Skeletal muscle tissue (tissue), 3 donors: ENCODE measurements at regions not wholly inside any gene's neighbourhood (a gene's known extent, or its start where the extent isn't known, plus 50 kb on each side); places are given as distances from the start of the nearest gene placed in this dataset.

Experiments used
- H3K27ac ChIP-seq: one replicate; pipeline ENCODE4 v1.7.0; 2013; ENCODE audit warnings: mild to moderate bottlenecking, low read depth, low read length, inconsistent platforms
- H3K27me3 ChIP-seq, 3 donors: one replicate each; pipeline ENCODE4 v1.7.0; 2013; ENCODE audit warnings: low read length in 3 of 3; ENCODE audit not compliant: control insufficient read depth in 3 of 3, insufficient read depth in 3 of 3
- H3K36me3 ChIP-seq, 3 donors: one replicate each; pipeline ENCODE4 v1.7.0; 2013; ENCODE audit warnings: low read length in 3 of 3; ENCODE audit not compliant: control insufficient read depth in 3 of 3, insufficient read depth in 3 of 3
- H3K4me1 ChIP-seq, 3 donors: one replicate each; pipeline ENCODE4 v1.7.0; 2013; ENCODE audit warnings: low read length in 3 of 3, mild to moderate bottlenecking in 3 of 3; ENCODE audit not compliant: control insufficient read depth in 3 of 3, insufficient read depth in 3 of 3
- H3K4me3 ChIP-seq, 3 donors: one replicate each; pipeline ENCODE4 v1.7.0; 2013; ENCODE audit warnings: low read length in 3 of 3
- H3K9ac ChIP-seq, 3 donors: one replicate each; pipeline ENCODE4 v1.7.0; 2013; ENCODE audit warnings: low read length in 3 of 3, mild to moderate bottlenecking in 3 of 3, moderate library complexity in 2 of 3, low read depth in 1 of 3
- H3K9me3 ChIP-seq, 3 donors: one replicate each; pipeline ENCODE4 v1.7.0; 2013; ENCODE audit warnings: low read length in 3 of 3; ENCODE audit not compliant: control insufficient read depth in 3 of 3
- donor health status: Osteomylitis.

DNA sequence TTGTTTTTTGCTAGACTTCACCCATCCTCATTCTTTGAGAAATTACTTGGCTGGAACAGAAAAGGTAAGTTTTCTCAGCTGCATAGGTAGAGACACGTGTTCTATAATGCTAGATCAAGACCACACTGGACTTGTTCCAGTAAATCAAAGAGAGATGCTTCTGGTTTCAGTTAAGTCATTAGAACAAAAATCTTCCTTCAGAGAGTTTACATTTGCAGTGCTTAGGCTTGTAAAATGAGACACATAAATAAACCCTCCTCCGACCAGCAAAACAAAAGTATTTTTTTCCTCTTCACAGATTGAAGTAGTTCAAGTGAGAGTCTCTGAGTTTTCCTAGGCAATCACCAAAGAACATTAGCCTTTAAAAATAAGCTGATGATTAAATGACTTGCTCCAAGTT lies 87.3 kb upstream of the PROK2 start:
- no peaks in the 10 kb centered on the region for H3K27me3 ChIP-seq
- H3K36me3 ChIP-seq, result no peaks in the 10 kb centered on the region
- H3K9me3 ChIP-seq, result no peaks in the 10 kb centered on the region
- H3K27ac ChIP-seq, result no peak overlapping the region
- H3K4me1 ChIP-seq, result no peaks in the 10 kb centered on the region
- H3K4me3 ChIP-seq, result no peak overlapping the region
- H3K9ac ChIP-seq, result no peak overlapping the region

DNA sequence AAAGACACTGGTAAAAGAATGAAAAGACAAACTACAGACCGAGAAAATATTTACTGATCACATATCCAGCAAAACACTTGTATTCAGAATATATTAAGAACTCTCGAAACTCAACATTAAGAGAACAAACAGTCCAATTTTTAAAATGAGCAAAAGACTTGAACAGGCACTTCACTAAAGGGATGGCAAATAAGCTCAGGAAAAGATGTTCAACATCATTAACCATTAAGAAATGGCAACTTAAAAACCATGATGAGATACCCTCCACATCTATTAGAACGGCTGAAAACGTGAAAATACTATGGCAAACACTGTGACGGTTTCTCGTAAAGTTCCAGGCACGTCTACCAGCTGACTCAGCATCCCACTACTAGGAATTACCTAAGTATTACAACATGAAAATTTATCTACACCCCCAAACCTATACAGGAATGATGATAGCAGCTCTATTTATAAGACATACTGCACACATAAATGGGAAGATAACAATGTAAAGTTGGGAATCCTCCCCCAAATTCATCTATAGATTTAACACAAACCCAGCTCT lies 86.1 kb upstream of the PROK2 start:
- Histone ChIP-seq H3K4me3 (no peak overlapping the region), H3K36me3 (no peaks in the 10 kb centered on the region), H3K4me1 (no peaks in the 10 kb centered on the region), H3K9me3 (no peaks in the 10 kb centered on the region), H3K9ac (no peak overlapping the region), H3K27ac (no peak overlapping the region), H3K27me3 (no peaks in the 10 kb centered on the region)

DNA sequence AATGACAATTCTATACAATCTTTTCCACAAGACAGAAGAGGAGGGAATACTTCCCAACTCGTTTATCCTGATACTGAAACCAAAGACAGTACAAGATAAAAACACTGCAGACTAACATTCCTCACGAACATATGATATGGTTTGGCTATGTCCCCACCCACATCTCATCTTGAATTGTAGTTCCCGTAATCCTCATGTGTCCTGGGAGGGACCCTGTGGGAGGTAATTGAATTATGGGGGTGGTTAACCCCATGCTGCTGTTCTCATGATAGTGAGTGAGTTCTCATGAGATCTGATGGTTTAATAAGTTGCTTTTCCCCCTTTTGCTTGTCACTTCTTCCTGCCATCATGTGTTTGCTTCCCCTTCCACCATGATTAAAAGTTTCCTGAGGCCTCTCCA lies 83.9 kb upstream of the PROK2 start:
- no peaks in the 10 kb centered on the region for H3K9me3 ChIP-seq
- peaks cover 0 to 6% (median 0%) of the 10 kb centered on the region in 3 donors for H3K27me3 ChIP-seq
- H3K27ac ChIP-seq, result no peak overlapping the region
- H3K4me1 ChIP-seq, result no peaks in the 10 kb centered on the region
- no peaks in the 10 kb centered on the region for H3K36me3 ChIP-seq
- no peak overlapping the region for H3K9ac ChIP-seq
- H3K4me3 ChIP-seq, result no peak overlapping the region

DNA sequence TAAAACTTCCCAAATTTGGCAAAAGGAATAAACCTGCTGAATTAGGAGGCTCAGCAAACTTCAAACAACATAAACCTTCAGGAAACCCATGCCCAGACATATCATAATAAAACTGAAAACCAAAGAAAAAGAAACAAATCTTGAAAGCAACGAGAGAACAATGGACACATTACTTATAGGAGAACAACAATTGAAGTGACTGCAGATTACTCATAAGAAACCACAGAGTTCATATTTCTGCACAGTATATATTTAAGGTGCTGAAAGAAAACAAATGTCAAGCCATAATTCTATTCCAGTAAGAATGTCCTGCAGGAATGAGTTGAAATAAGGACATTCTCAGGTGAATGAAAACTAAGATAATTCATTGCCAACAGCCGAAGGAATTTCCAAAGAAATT lies 80.8 kb upstream of the PROK2 start:
- no peaks in the 10 kb centered on the region for H3K4me1 ChIP-seq
- no peak overlapping the region for H3K9ac ChIP-seq
- H3K36me3 ChIP-seq, result no peaks in the 10 kb centered on the region
- H3K27me3 ChIP-seq, result peaks cover 0 to 17% (median under 1%) of the 10 kb centered on the region in 3 donors
- H3K4me3 ChIP-seq, result no peak overlapping the region
- no peak overlapping the region for H3K27ac ChIP-seq
- H3K9me3 ChIP-seq, result peaks cover 0 to 5% (median 3%) of the 10 kb centered on the region in 3 donors

DNA sequence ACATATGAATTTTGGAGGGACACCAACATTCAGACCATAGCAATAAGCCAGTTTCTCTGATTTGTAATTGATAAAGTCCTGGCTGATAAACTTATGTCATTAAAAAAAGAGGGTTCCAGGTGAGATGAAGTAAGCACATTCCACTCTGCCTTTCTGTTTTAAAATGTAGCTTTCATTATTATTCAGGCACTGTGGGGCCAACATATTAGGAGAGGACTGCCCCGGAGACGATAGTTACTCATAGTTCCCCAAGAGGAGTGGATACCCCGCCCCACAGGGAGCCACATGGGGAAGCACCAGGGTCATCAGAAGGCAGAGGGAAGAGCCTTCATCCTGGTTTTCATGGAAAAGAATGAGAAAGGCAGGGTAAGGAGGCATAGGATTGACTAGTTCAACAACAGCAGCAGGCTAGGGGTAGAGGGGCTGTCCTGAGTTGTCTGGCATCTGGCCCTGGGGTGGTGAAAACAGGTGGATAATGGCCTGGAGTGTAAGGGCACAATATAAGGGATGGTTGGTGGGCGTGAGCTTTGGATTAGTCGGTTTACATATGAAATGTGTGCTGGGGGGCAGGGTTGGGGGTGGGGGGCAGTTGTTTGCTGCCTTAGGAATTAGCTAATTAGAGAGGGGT lies 78.7 kb upstream of the PROK2 start:
- H3K36me3 ChIP-seq, result no peaks in the 10 kb centered on the region
- H3K27me3 ChIP-seq, result peaks cover 0 to 17% (median 3%) of the 10 kb centered on the region in 3 donors
- peaks cover 0 to 10% (median 6%) of the 10 kb centered on the region in 3 donors for H3K9me3 ChIP-seq
- no peak overlapping the region for H3K9ac ChIP-seq
- H3K4me1 ChIP-seq, result no peaks in the 10 kb centered on the region
- H3K4me3 ChIP-seq, result no peak overlapping the region
- H3K27ac ChIP-seq, result no peak overlapping the region

GRCh38 chr3:71862371-71863140 lies 77.6 kb upstream of the PROK2 start:
- peaks cover 0 to 10% (median 6%) of the 10 kb centered on the region in 3 donors for H3K9me3 ChIP-seq
- H3K4me1 ChIP-seq, result no peaks in the 10 kb centered on the region
- no peak overlapping the region for H3K9ac ChIP-seq
- H3K27ac ChIP-seq, result no peak overlapping the region
- H3K36me3 ChIP-seq, result no peaks in the 10 kb centered on the region
- peaks cover 0 to 17% (median 3%) of the 10 kb centered on the region in 3 donors for H3K27me3 ChIP-seq
- H3K4me3 ChIP-seq, result no peak overlapping the region

GRCh38 chr3:71859123-71859519 lies 74.2 kb upstream of the PROK2 start:
- Histone ChIP-seq H3K4me3 (no peak overlapping the region), H3K27me3 (peaks cover 0 to 14% (median 3%) of the 10 kb centered on the region in 3 donors), H3K4me1 (no peaks in the 10 kb centered on the region), H3K36me3 (no peaks in the 10 kb centered on the region), H3K9me3 (peaks cover 0 to 10% (median 6%) of the 10 kb centered on the region in 3 donors), H3K27ac (no peak overlapping the region), H3K9ac (no peak overlapping the region)

- Histone ChIP-seq H3K9ac (no peak overlapping the region), H3K27me3 (peaks cover 0 to 11% (median 3%) of the 10 kb centered on the region in 3 donors), H3K4me1 (no peaks in the 10 kb centered on the region), H3K27ac (no peak overlapping the region), H3K4me3 (no peak overlapping the region), H3K9me3 (peaks cover 0 to 10% (median 6%) of the 10 kb centered on the region in 3 donors), H3K36me3 (no peaks in the 10 kb centered on the region)
Measured at GRCh38 chr3:71858503-71859122, 73.7 kb upstream of the PROK2 start.

GRCh38 chr3:71857956-71858355 lies 73.0 kb upstream of the PROK2 start:
- H3K9ac ChIP-seq, result no peak overlapping the region
- no peak overlapping the region for H3K27ac ChIP-seq
- H3K4me1 ChIP-seq, result no peaks in the 10 kb centered on the region
- H3K4me3 ChIP-seq, result no peak overlapping the region
- no peaks in the 10 kb centered on the region for H3K36me3 ChIP-seq
- H3K9me3 ChIP-seq, result peaks cover 0 to 10% (median 6%) of the 10 kb centered on the region in 3 donors
- peaks cover 0 to 14% (median 3%) of the 10 kb centered on the region in 3 donors for H3K27me3 ChIP-seq

- H3K36me3 ChIP-seq, result no peaks in the 10 kb centered on the region
- no peak overlapping the region for H3K4me3 ChIP-seq
- no peak overlapping the region for H3K27ac ChIP-seq
- H3K27me3 ChIP-seq, result peaks cover 0 to 7% (median 2%) of the 10 kb centered on the region in 3 donors
- no peak overlapping the region for H3K9ac ChIP-seq
- no peaks in the 10 kb centered on the region for H3K9me3 ChIP-seq
- H3K4me1 ChIP-seq, result no peaks in the 10 kb centered on the region
Measured at GRCh38 chr3:71854706-71855105, 69.8 kb upstream of the PROK2 start.
